Left ventricle myocardium inferior (tissue), 1 donor: ENCODE measurements at regions not wholly inside any gene's neighbourhood (a gene's known extent, or its start where the extent isn't known, plus 50 kb on each side); places are given as distances from the start of the nearest gene placed in this dataset.

Source experiments
- DNase-seq: peaks from one replicate; pipeline ENCODE4 v3.0.0-alpha.2; 2020
- H3K27ac ChIP-seq: fragments of 200-600 bp; replicated peaks from 2 replicates; pipeline ENCODE4 v1.8.0; 2021
- H3K27me3 ChIP-seq: fragments of 200-600 bp; 2 replicates; pipeline ENCODE4 v1.8.0; 2021; ENCODE audit warnings: low read depth
- H3K36me3 ChIP-seq: fragments of 200-600 bp; 2 replicates; pipeline ENCODE4 v1.8.0; 2021
- H3K4me1 ChIP-seq: fragments of 200-600 bp; 2 replicates; pipeline ENCODE4 v1.8.0; 2021
- H3K4me3 ChIP-seq: fragments of 200-600 bp; 2 replicates; pipeline ENCODE4 v1.8.0; 2021; ENCODE audit warnings: mild to moderate bottlenecking, moderate library complexity
- H3K9me3 ChIP-seq: fragments of 200-600 bp; replicated peaks from 2 replicates; pipeline ENCODE4 v1.8.0; 2021
- CTCF ChIP-seq: fragments of 200-600 bp; IDR thresholded peaks from 2 replicates; pipeline ENCODE4 v1.8.0; 2021; ENCODE audit warnings: antibody characterized with exemption, mild to moderate bottlenecking, borderline replicate concordance
- intact Hi-C: fragments of 100-400 bp; cut with micrococcal nuclease; formaldehyde crosslinking; loops from one replicate; pipeline ENCODE4 v1.11.0; 2022
- donor health status: DM: no; HTN: yes; CAD: no; lungs with severe emphysema.

- Histone ChIP-seq H3K4me3 (no peak overlapping the region), H3K36me3 (no peaks in the 10 kb centered on the region), H3K27me3 (no peaks in the 10 kb centered on the region), H3K9me3 (no peaks in the 10 kb centered on the region), H3K27ac (no peak overlapping the region), H3K4me1 (no peaks in the 10 kb centered on the region)
- intact Hi-C loops, result no loop called here
- no peak for TF ChIP-seq CTCF
- DNase-seq, result no peak
Measured at GRCh38 chr15:85274315-85275050, 105.9 kb upstream of the AKAP13 start.

- Histone ChIP-seq H3K27ac (no peak overlapping the region), H3K4me3 (no peak overlapping the region), H3K27me3 (no peaks in the 10 kb centered on the region), H3K36me3 (no peaks in the 10 kb centered on the region), H3K9me3 (no peaks in the 10 kb centered on the region), H3K4me1 (no peaks in the 10 kb centered on the region)
- TF ChIP-seq CTCF, result no peak
- intact Hi-C loops, result no loop called here
- no peak for DNase-seq
Measured at GRCh38 chr15:85276508-85276907, 103.9 kb upstream of the AKAP13 start.

- no peak for DNase-seq
- H3K4me1 ChIP-seq, result no peaks in the 10 kb centered on the region
- TF ChIP-seq CTCF, result no peak
- H3K4me3 ChIP-seq, result no peak overlapping the region
- no peaks in the 10 kb centered on the region for H3K36me3 ChIP-seq
- H3K27ac ChIP-seq, result no peak overlapping the region
- H3K9me3 ChIP-seq, result no peaks in the 10 kb centered on the region
- H3K27me3 ChIP-seq, result no peaks in the 10 kb centered on the region
- intact Hi-C loops, result no loop called here
Measured at GRCh38 chr15:85276921-85277320, 103.5 kb upstream of the AKAP13 start.

GRCh38 chr15:85277847-85278370 is 102.5 kb upstream of the AKAP13 start:
- DNase-seq, result no peak
- H3K4me3 ChIP-seq, result no peak overlapping the region
- H3K4me1 ChIP-seq, result no peaks in the 10 kb centered on the region

GRCh38 chr15:85280203-85280602 is 100.2 kb upstream of the AKAP13 start:
- Histone ChIP-seq H3K4me1 (no peaks in the 10 kb centered on the region), H3K9me3 (no peaks in the 10 kb centered on the region), H3K27ac (no peak overlapping the region), H3K4me3 (no peak overlapping the region), H3K36me3 (no peaks in the 10 kb centered on the region), H3K27me3 (no peaks in the 10 kb centered on the region)
- intact Hi-C loops, result no loop called here
- no peak for TF ChIP-seq CTCF
- DNase-seq, result no peak

More at GRCh38 chr15:85277847-85278370, 102.5 kb upstream of the AKAP13 start:
- no peaks in the 10 kb centered on the region for H3K9me3 ChIP-seq
- H3K27ac ChIP-seq, result no peak overlapping the region
- H3K36me3 ChIP-seq, result no peaks in the 10 kb centered on the region
- no peaks in the 10 kb centered on the region for H3K27me3 ChIP-seq
- intact Hi-C loops, result no loop called here
- TF ChIP-seq CTCF, result no peak
